ENCODE measurements at regions not wholly inside any gene's neighbourhood (a gene's known extent, or its start where the extent isn't known, plus 50 kb on each side); places are given as distances from the start of the nearest gene placed in this dataset.

DNA sequence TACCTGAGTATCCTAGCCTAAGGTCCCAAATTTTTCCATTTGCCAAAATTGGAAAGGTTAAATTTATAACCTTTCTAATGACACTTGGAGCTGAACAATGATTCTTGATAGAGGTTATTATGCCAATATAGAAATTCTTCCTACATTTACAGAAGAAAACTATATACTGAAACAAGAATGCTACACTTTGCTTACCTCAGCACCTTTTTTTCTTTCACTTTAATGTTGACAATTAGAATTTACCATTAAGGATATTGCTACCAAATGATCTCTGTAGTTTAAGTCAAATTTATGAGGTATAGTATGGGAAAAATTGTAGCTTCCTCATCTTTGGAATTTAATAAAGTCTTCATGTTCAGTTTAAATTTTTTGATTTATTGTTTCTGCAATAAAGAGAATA lies 577.0 kb downstream of the NR4A2 start:
- no peak for TF ChIP-seq POLR2AphosphoS5 (IDR thresholded peaks at IDR 0.05; ENCODE audit: low read depth, low read length)
- TF ChIP-seq, protein P1, sequence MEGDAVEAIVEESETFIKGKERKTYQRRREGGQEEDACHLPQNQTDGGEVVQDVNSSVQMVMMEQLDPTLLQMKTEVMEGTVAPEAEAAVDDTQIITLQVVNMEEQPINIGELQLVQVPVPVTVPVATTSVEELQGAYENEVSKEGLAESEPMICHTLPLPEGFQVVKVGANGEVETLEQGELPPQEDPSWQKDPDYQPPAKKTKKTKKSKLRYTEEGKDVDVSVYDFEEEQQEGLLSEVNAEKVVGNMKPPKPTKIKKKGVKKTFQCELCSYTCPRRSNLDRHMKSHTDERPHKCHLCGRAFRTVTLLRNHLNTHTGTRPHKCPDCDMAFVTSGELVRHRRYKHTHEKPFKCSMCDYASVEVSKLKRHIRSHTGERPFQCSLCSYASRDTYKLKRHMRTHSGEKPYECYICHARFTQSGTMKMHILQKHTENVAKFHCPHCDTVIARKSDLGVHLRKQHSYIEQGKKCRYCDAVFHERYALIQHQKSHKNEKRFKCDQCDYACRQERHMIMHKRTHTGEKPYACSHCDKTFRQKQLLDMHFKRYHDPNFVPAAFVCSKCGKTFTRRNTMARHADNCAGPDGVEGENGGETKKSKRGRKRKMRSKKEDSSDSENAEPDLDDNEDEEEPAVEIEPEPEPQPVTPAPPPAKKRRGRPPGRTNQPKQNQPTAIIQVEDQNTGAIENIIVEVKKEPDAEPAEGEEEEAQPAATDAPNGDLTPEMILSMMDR (IDR thresholded peaks at IDR 0.05; ENCODE audit: control extremely low read depth in 1 of 3, insufficient read depth in 1 of 3, low read depth in 1 of 3, low read length in 3 of 3), result no peak
- TF ChIP-seq BCL11A (IDR thresholded peaks at IDR 0.05; ENCODE audit: low read depth in 2 of 2, low read length in 2 of 2), result no peak
- no peak for TF ChIP-seq PHF8 (conservative IDR thresholded peaks at IDR 0.05; ENCODE audit: low read depth, low read length)
- no peak for TF ChIP-seq SP1 (IDR thresholded peaks at IDR 0.05; ENCODE audit: low read depth, low read length)
- no peak for TF ChIP-seq HDAC6 (IDR thresholded peaks at IDR 0.05; ENCODE audit: low read depth, low read length)
- no peak for TF ChIP-seq RBBP5 (IDR thresholded peaks at IDR 0.05; ENCODE audit: borderline replicate concordance, low read depth, low read length)
- TF ChIP-seq SP2 (IDR thresholded peaks at IDR 0.05; ENCODE audit: low read length), result no peak
- TF ChIP-seq, protein P2, sequence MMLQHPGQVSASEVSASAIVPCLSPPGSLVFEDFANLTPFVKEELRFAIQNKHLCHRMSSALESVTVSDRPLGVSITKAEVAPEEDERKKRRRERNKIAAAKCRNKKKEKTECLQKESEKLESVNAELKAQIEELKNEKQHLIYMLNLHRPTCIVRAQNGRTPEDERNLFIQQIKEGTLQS (IDR thresholded peaks at IDR 0.05; ENCODE audit: insufficient read depth, low read depth, low read length), result no peak
- TF ChIP-seq TCF12 (IDR thresholded peaks at IDR 0.05; ENCODE audit: low read depth, low read length), result no peak
- TF ChIP-seq POLR2A (IDR thresholded peaks at IDR 0.05; ENCODE audit: control extremely low read depth in 1 of 2, low read depth in 2 of 2, low read length in 2 of 2), result no peak
- no peak for TF ChIP-seq RAD21 (IDR thresholded peaks at IDR 0.05 in 1 of 2, conservative IDR thresholded peaks at IDR 0.05 in 1 of 2; ENCODE audit: low read depth in 2 of 2, low read length in 2 of 2)
- no peak for TF ChIP-seq EP300 (IDR thresholded peaks at IDR 0.05; ENCODE audit: borderline replicate concordance in 1 of 2, low read depth in 2 of 2, low read length in 2 of 2)
- no peak for TF ChIP-seq EZH2 (IDR thresholded peaks at IDR 0.05; ENCODE audit: low read depth, low read length, severe bottlenecking)

Data from H1 (cell line).